Fibroblast of villous mesenchyme (primary cell): ENCODE measurements at regions not wholly inside any gene's neighbourhood (a gene's known extent, or its start where the extent isn't known, plus 50 kb on each side); places are given as distances from the start of the nearest gene placed in this dataset.

ENCODE experiments used
- DNase-seq: peaks from one replicate; pipeline ENCODE4 v3.0.0-alpha.2; 2010; ENCODE audit warnings: low read depth
- H3K4me3 ChIP-seq: 2 replicates; pipeline ENCODE4 v1.5.1; 2011; ENCODE audit warnings: low read depth, mild to moderate bottlenecking, low read length
- TF ChIP-seq, protein P1 (sequence below): IDR thresholded peaks from 2 replicates; pipeline ENCODE4 v1.5.1; 2012; ENCODE audit warnings: low read depth, mild to moderate bottlenecking, low read length; ENCODE audit not compliant: insufficient read depth

- DNase-seq: no peak
- H3K4me3 ChIP-seq: no peak overlapping the region
- TF ChIP-seq, protein P1, sequence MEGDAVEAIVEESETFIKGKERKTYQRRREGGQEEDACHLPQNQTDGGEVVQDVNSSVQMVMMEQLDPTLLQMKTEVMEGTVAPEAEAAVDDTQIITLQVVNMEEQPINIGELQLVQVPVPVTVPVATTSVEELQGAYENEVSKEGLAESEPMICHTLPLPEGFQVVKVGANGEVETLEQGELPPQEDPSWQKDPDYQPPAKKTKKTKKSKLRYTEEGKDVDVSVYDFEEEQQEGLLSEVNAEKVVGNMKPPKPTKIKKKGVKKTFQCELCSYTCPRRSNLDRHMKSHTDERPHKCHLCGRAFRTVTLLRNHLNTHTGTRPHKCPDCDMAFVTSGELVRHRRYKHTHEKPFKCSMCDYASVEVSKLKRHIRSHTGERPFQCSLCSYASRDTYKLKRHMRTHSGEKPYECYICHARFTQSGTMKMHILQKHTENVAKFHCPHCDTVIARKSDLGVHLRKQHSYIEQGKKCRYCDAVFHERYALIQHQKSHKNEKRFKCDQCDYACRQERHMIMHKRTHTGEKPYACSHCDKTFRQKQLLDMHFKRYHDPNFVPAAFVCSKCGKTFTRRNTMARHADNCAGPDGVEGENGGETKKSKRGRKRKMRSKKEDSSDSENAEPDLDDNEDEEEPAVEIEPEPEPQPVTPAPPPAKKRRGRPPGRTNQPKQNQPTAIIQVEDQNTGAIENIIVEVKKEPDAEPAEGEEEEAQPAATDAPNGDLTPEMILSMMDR: no peak
Measured at GRCh38 chr13:50724438-50724837, 119.1 kb downstream of the DLEU7 start.

GRCh38 chr13:50724913-50725312 lies 118.6 kb downstream of the DLEU7 start:
- no peak for DNase-seq
- H3K4me3 ChIP-seq: no peak overlapping the region
- TF ChIP-seq, protein P1: no peak

DNA sequence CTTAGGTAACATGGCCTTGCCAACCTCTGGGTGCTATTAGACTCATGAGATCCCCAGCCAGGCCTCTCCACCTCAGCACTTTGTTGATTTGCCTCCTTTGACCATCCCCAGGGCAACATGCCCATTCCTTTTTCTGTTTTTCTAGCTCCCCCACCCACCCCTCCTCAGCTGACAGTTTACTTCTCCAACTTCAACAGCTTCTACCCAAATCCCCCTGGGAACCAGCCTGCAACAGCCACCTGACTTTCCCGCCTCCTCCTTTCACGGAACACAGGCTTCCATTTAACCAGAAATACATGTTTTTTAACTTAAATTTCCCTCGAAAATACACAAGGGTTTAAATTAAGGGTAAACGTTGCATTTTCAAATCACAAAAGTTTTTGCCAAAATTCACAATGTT lies 117.3 kb downstream of the DLEU7 start:
- no peak overlapping the region for H3K4me3 ChIP-seq
- no peak for DNase-seq
- TF ChIP-seq, protein P1: no peak

DNA sequence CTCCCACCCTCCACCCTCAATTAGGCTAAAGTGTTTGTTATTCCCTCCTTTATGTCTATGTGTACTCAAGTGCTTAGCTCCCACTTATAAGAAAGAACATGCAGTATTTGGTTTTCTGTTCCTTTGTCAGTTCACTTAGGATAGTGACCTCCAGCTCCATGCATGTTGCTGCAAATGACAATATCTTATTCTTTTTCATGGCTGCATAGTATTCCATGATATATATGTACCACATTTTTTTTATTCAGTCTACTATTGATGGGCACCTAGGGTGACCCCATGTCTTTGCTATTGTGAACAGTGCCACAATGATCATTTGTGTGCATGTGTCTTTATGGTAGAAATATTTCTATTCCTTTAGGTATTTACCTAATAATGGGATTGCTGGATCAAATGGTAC lies 114.3 kb downstream of the DLEU7 start:
- TF ChIP-seq, protein P1: no peak
- no peak for DNase-seq
- no peak overlapping the region for H3K4me3 ChIP-seq

DNA sequence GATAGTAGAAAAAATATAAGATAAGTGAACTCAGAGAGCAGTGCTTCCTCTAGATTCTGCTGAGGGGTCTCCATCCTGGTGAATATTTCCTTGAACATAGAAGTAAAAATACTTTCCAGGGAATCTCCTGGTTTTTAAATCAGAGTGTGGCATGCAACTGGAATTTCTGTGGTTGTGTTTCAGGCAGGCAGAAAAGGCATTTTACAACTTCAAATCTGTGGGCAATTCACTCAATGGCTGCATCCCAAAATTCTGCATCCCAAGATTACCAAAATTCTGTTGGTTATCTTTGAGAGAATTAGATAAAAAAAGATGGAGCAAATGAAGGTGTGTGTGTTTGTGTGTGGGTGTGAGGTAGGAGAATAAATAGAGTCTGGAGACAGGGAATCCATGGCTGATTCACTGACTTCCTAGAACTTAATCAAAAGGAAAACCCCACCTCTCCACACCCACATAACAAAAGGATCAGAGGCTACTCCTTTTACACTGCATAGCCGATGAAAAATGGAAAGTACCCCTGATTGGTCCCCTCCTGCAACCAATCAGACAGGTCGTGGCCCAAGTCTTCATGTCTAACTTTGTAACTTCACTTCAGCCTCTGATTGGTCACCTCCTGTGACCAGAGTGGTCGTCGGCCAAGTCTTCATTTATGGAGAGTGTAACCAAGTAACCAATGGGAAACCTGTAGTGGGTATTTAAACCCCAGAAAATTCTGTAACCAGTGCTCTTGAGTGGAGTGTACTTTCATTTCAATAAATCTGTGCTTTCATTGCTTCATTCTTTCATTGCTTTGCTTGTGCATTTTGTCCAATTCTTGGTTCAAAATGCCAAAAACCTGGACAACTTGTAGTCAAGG lies 112.8 kb downstream of the DLEU7 start:
- TF ChIP-seq, protein P1: no peak
- no peak overlapping the region for H3K4me3 ChIP-seq
- DNase-seq: no peak

DNA sequence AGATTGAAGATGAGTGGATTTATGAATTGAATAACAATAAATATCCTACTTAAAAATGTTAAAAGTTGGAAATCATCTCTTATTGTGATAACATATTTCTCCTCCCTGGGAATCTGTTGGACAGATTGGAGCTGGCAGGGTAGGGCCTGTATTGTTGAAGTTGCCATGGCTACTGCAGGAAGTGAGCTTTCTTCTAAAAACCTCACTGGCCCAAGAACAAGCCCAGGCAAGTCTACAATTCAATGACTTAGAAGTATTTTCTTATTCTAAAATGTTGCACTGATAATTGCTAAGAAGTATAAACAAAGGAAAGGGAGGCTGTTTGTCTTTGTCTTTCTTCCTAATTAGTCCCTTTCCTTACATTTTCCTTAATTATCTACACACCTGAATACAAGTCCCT lies 112.1 kb downstream of the DLEU7 start:
- H3K4me3 ChIP-seq: no peak overlapping the region
- TF ChIP-seq, protein P1: no peak
- peak; percentile 30 for DNase-seq

DNA sequence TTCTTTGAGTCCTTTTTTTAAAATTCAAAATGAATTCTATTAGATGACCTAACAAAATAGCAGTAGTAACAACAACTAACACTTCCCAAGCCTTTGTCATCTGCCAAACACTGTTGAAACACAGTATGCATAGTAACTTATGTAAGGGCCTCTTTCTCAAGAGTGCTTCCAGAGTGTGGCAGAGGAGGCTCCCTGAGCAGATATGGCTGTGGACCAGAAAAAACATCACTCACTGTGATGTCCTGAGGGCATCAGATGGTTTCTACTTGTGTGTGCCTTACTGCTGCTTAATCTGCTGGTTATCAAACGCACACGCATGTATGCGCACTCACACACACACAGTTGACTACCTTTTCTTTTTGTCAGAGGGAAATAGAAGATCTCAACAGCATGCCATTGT lies 110.8 kb downstream of the DLEU7 start:
- TF ChIP-seq, protein P1: no peak
- DNase-seq: peak; percentile 23

More for the DNA sequence above, 110.8 kb downstream of the DLEU7 start:
- H3K4me3 ChIP-seq: no peak overlapping the region
